ENCODE measurements at regions not wholly inside any gene's neighbourhood (a gene's known extent, or its start where the extent isn't known, plus 50 kb on each side); places are given as distances from the start of the nearest gene placed in this dataset.

- no peaks in the 10 kb centered on the region for H3K27me3 ChIP-seq (replicated peaks; ENCODE audit: insufficient read depth, low read depth, low read length, poor library complexity)
- ChIA-PET POLR2A (ENCODE audit: low non-redundant PET) (no interaction called here), CTCF (no interaction called here)
- H3K4me3 ChIP-seq (ENCODE audit: low read depth, low read length, poor library complexity, severe bottlenecking): no peak overlapping the region
- BruUV-seq (replicated peaks): no TSS peak
- no peaks in the 10 kb centered on the region for H3K4me1 ChIP-seq (ENCODE audit: insufficient read depth, low read length, poor library complexity, severe bottlenecking)
- DNase-seq (ENCODE audit: low spot score): no peak
- H3K36me3 ChIP-seq (ENCODE audit: insufficient read depth, low read length, poor library complexity, severe bottlenecking): no peaks in the 10 kb centered on the region
- H3K9me3 ChIP-seq (ENCODE audit: low read depth, low read length, poor library complexity, severe bottlenecking): no peaks in the 10 kb centered on the region
- intact Hi-C loops (cut with micrococcal nuclease; ENCODE audit: unreplicated experiment): no loop called here
- TF ChIP-seq CTCF (conservative IDR thresholded peaks at IDR 0.05; ENCODE audit: low read depth, low read length): no peak
- no peak for TF ChIP-seq EZH2 (IDR thresholded peaks at IDR 0.05; ENCODE audit: borderline replicate concordance, low read depth, low read length, poor library complexity, severe bottlenecking)
- H3K27ac ChIP-seq (ENCODE audit: low read depth, low read length, poor library complexity, severe bottlenecking): no peak overlapping the region
These were observed 1046.7 kb upstream of the MAP3K7 start for GRCh38 chr6:91633374-91634111.

- ChIA-PET POLR2A (ENCODE audit: low non-redundant PET) (no interaction called here), CTCF (no interaction called here)
- Histone ChIP-seq H3K36me3 (ENCODE audit: insufficient read depth, low read length, poor library complexity, severe bottlenecking) (no peaks in the 10 kb centered on the region), H3K27me3 (replicated peaks; ENCODE audit: insufficient read depth, low read depth, low read length, poor library complexity) (no peaks in the 10 kb centered on the region), H3K4me3 (ENCODE audit: low read depth, low read length, poor library complexity, severe bottlenecking) (no peak overlapping the region), H3K9me3 (ENCODE audit: low read depth, low read length, poor library complexity, severe bottlenecking) (no peaks in the 10 kb centered on the region), H3K4me1 (ENCODE audit: insufficient read depth, low read length, poor library complexity, severe bottlenecking) (no peaks in the 10 kb centered on the region), H3K27ac (ENCODE audit: low read depth, low read length, poor library complexity, severe bottlenecking) (no peak overlapping the region)
- TF ChIP-seq CTCF (conservative IDR thresholded peaks at IDR 0.05; ENCODE audit: low read depth, low read length) (no peak), EZH2 (IDR thresholded peaks at IDR 0.05; ENCODE audit: borderline replicate concordance, low read depth, low read length, poor library complexity, severe bottlenecking) (no peak)
- BruUV-seq (replicated peaks): no TSS peak
- no peak for DNase-seq (ENCODE audit: low spot score)
- intact Hi-C loops (cut with micrococcal nuclease; ENCODE audit: unreplicated experiment): no loop called here
These were observed 1045.4 kb upstream of the MAP3K7 start for GRCh38 chr6:91632308-91632707.

GRCh38 chr6:91631227-91631626 lies 1044.4 kb upstream of the MAP3K7 start:
- no peak overlapping the region for H3K27ac ChIP-seq (ENCODE audit: low read depth, low read length, poor library complexity, severe bottlenecking)
- no peaks in the 10 kb centered on the region for H3K9me3 ChIP-seq (ENCODE audit: low read depth, low read length, poor library complexity, severe bottlenecking)
- intact Hi-C loops (cut with micrococcal nuclease; ENCODE audit: unreplicated experiment): no loop called here
- no TSS peak for BruUV-seq (replicated peaks)
- H3K4me3 ChIP-seq (ENCODE audit: low read depth, low read length, poor library complexity, severe bottlenecking): no peak overlapping the region
- no peak for DNase-seq (ENCODE audit: low spot score)
- no peak for TF ChIP-seq EZH2 (IDR thresholded peaks at IDR 0.05; ENCODE audit: borderline replicate concordance, low read depth, low read length, poor library complexity, severe bottlenecking)
- TF ChIP-seq CTCF (conservative IDR thresholded peaks at IDR 0.05; ENCODE audit: low read depth, low read length): no peak
- H3K27me3 ChIP-seq (replicated peaks; ENCODE audit: insufficient read depth, low read depth, low read length, poor library complexity): no peaks in the 10 kb centered on the region
- ChIA-PET CTCF (no interaction called here), POLR2A (ENCODE audit: low non-redundant PET) (no interaction called here)
- no peaks in the 10 kb centered on the region for H3K4me1 ChIP-seq (ENCODE audit: insufficient read depth, low read length, poor library complexity, severe bottlenecking)
- H3K36me3 ChIP-seq (ENCODE audit: insufficient read depth, low read length, poor library complexity, severe bottlenecking): no peaks in the 10 kb centered on the region

Data from A673 (cell line).